ENCODE measurements at regions not wholly inside any gene's neighbourhood (a gene's known extent, or its start where the extent isn't known, plus 50 kb on each side); places are given as distances from the start of the nearest gene placed in this dataset.

GRCh38 chr2:129759472-129760010 lies 219.9 kb upstream of the RAB6C start:
- TF ChIP-seq EZH2 (IDR thresholded peaks at IDR 0.05; ENCODE audit: borderline replicate concordance, low read depth, low read length, poor library complexity, severe bottlenecking): no peak
- no peak for TF ChIP-seq CTCF (conservative IDR thresholded peaks at IDR 0.05; ENCODE audit: low read depth, low read length)

Measured in A673 (cell line).